ENCODE measurements at regions not wholly inside any gene's neighbourhood (a gene's known extent, or its start where the extent isn't known, plus 50 kb on each side); places are given as distances from the start of the nearest gene placed in this dataset.

DNA sequence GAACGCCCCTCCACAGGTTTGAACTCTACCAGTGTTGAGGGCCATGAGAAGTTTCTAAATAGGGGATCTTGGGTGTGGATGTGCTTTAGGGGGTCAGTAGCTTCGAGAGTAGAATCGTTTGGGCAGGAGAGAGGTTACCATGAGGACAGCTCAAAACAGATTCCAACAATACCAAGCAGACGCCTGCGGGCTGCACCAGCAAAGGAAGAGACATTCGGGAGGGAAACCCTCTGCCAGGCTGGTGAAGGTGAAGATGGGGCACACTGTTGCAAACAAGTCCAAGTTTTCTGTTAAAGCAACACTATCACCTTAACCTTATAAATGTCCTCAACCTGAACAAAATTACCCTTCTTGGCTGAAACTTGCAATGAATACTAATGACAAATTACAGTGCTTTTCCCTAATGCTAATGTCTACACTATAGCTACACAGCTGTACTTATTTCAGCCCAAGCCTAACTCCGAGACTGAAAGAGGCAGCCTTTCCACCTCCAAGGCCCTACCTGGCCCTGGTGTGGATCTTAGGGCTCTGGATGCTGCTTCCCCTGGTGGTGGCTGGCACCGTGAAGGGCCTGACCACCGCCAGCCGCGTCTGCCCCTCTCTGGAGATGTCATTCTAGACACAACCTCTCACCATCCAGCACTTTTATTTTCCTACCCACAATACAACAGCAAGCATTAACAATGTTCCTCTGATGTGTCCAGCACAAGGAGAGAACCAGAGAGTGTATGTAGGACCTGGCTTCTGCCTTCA, 80.1 kb downstream of the DLL1 start:
- TF ChIP-seq, protein P1, sequence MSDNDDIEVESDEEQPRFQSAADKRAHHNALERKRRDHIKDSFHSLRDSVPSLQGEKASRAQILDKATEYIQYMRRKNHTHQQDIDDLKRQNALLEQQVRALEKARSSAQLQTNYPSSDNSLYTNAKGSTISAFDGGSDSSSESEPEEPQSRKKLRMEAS (IDR thresholded peaks at IDR 0.05; ENCODE audit: low read depth, low read length): no peak
- TF ChIP-seq POLR2A (IDR thresholded peaks at IDR 0.05; ENCODE audit: extremely low read depth, insufficient read length) (no peak), MYC (IDR thresholded peaks at IDR 0.05; ENCODE audit: low read depth, low read length) (no peak)
- TF ChIP-seq, protein P2, sequence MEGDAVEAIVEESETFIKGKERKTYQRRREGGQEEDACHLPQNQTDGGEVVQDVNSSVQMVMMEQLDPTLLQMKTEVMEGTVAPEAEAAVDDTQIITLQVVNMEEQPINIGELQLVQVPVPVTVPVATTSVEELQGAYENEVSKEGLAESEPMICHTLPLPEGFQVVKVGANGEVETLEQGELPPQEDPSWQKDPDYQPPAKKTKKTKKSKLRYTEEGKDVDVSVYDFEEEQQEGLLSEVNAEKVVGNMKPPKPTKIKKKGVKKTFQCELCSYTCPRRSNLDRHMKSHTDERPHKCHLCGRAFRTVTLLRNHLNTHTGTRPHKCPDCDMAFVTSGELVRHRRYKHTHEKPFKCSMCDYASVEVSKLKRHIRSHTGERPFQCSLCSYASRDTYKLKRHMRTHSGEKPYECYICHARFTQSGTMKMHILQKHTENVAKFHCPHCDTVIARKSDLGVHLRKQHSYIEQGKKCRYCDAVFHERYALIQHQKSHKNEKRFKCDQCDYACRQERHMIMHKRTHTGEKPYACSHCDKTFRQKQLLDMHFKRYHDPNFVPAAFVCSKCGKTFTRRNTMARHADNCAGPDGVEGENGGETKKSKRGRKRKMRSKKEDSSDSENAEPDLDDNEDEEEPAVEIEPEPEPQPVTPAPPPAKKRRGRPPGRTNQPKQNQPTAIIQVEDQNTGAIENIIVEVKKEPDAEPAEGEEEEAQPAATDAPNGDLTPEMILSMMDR (IDR thresholded peaks at IDR 0.05; ENCODE audit: low read depth, low read length): no peak

DNA sequence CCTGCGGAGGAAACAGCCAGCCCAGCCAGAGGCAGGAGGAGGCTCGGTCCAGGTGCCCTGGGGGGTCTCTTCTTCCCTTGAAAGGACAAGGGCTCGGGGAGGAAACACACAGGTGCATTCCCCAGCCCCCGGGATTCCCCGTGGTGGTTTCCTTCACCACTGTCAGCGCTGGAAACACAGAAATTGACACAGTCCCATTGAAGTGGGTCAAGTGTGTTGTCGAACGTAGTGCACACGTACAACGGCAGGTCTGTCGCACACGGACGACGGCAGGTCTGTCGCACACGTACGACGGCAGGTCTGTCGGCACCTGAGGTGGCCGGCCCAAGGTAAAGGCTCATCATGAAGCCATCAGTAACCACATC, 80.9 kb downstream of the DLL1 start:
- no peak for DNase-seq (ENCODE audit: low read depth)
- no peak overlapping the region for H3K4me3 ChIP-seq (ENCODE audit: low read depth, low read length)
- TF ChIP-seq POLR2A (IDR thresholded peaks at IDR 0.05; ENCODE audit: extremely low read depth, insufficient read length) (no peak), MYC (IDR thresholded peaks at IDR 0.05; ENCODE audit: low read depth, low read length) (no peak)
- TF ChIP-seq, protein P1 (IDR thresholded peaks at IDR 0.05; ENCODE audit: low read depth, low read length): no peak
- TF ChIP-seq, protein P2 (IDR thresholded peaks at IDR 0.05; ENCODE audit: low read depth, low read length): no peak

More for the DNA sequence above, 80.1 kb downstream of the DLL1 start:
- no peak for DNase-seq (ENCODE audit: low read depth)
- no peak overlapping the region for H3K4me3 ChIP-seq (ENCODE audit: low read depth, low read length)

DNA sequence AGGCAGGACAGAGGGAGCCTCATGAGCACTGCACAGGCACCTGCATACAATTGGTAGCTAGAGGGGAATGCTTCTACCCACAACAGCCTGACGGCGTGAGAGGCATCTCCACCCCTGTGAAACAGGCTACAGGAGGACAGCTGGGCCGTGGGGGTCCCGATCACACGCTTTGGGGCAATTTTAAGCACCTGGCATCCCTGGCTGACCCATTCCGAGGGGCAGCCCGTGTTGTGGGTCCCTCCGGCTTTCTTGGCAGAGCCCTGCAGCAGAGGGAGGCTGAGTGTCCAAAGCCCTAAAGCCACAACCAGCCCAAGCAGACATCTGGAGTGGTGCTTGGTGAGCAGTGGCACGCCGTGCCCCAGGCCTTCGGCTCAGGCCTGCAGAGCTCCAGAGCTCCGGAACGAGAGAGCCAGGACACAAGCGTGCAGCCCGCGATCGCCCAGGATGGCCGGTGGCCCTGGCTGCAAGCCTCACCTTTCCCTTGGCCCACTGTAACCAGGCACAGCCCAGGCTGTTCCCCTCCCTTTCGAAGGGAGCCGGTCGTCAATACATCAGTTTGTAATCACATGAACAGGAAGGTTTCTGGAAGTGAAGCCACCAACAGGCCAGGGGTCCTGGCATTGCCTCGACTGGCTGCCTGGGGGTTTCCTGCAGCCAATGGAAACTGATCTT, 81.4 kb downstream of the DLL1 start:
- TF ChIP-seq, protein P2 (IDR thresholded peaks at IDR 0.05; ENCODE audit: low read depth, low read length): no peak
- TF ChIP-seq POLR2A (IDR thresholded peaks at IDR 0.05; ENCODE audit: extremely low read depth, insufficient read length): no peak
- TF ChIP-seq, protein P1 (IDR thresholded peaks at IDR 0.05; ENCODE audit: low read depth, low read length): no peak
- DNase-seq (ENCODE audit: low read depth): no peak
- no peak overlapping the region for H3K4me3 ChIP-seq (ENCODE audit: low read depth, low read length)

DNA sequence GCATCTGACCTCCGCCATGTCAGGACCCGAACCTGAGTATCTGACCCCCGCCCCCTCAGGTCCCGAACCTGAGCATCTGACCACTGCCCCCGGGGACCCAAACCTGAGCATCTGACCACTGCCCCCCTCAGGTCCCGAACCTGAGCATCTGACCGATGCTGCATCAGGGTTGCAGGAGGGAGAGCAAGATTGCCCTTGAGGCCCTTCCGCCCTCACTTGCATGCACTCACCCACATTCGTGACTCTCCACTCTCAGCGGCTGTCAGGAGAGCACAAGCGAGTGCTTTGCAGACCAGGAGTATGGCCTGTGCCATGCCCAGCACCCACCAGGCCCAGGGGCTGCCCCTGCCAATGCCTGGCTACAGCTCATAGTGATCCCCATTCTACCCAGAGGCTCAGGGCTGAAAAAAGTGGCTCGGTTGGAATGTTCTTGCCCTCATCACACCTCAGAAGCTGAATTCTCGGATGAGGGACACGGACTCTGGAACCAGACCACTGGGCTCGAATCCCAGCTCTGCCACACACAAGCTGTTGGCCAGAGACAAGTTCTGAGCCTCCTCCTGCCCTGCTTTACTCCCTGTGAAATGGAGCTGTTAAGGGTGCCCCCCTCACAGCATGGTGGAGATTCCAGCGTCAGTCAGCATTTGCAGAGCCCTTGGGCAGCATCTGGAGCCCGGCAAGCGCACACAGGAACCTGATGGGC, 82.1 kb downstream of the DLL1 start:
- H3K4me3 ChIP-seq (ENCODE audit: low read depth, low read length): no peak overlapping the region
- TF ChIP-seq, protein P1 (IDR thresholded peaks at IDR 0.05; ENCODE audit: low read depth, low read length): no peak
- TF ChIP-seq POLR2A (IDR thresholded peaks at IDR 0.05; ENCODE audit: extremely low read depth, insufficient read length) (no peak), MYC (IDR thresholded peaks at IDR 0.05; ENCODE audit: low read depth, low read length) (no peak)
- TF ChIP-seq, protein P2 (IDR thresholded peaks at IDR 0.05; ENCODE audit: low read depth, low read length): no peak
- no peak for DNase-seq (ENCODE audit: low read depth)

DNA sequence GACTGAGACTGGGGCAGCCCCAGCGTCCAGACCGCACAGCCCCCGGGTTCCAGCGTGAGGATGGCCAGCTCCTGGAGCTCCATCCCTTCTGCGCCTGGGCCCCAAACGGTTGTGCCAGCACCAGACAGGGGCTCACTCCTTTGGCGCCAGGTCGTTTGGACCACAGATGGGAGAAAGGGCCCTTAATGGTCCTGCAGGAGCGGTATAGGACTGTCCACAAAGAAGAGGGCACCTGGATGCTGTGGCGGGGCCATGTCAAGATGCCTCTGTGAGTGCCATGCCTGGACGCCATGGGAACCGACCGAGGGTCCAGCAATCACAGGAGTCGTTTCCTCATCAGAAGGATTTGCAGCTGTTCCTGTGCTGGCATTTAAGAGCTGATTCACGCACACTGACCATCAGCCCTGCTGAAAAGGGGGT, 82.7 kb downstream of the DLL1 start:
- DNase-seq (ENCODE audit: low read depth): no peak
- H3K4me3 ChIP-seq (ENCODE audit: low read depth, low read length): no peak overlapping the region
- TF ChIP-seq POLR2A (IDR thresholded peaks at IDR 0.05; ENCODE audit: extremely low read depth, insufficient read length) (no peak), MYC (IDR thresholded peaks at IDR 0.05; ENCODE audit: low read depth, low read length) (no peak)
- TF ChIP-seq, protein P1 (IDR thresholded peaks at IDR 0.05; ENCODE audit: low read depth, low read length): no peak
- TF ChIP-seq, protein P2 (IDR thresholded peaks at IDR 0.05; ENCODE audit: low read depth, low read length): no peak
